Stimulated activated naive CD4-positive, alpha-beta T cell treated with Interleukin-2 at 50 U/mL for 16 hours (primary cell): ENCODE measurements at regions not wholly inside any gene's neighbourhood (a gene's known extent, or its start where the extent isn't known, plus 50 kb on each side); places are given as distances from the start of the nearest gene placed in this dataset.

ENCODE experiments used
- DNase-seq: peaks from one replicate; lab custom pipeline; 2025; lab: John Stamatoyannopoulos, UW

- DNase-seq = no peak
Observed at GRCh38 chr12:93154753-93155480, 222.8 kb upstream of the NUDT4 start.

- DNase-seq = no peak
Observed at GRCh38 chr12:93156086-93156716, 221.5 kb upstream of the NUDT4 start.

GRCh38 chr12:93157279-93157678 is 220.4 kb upstream of the NUDT4 start:
- DNase-seq = no peak

- no peak for DNase-seq
Observed at GRCh38 chr12:93158065-93158843, 219.5 kb upstream of the NUDT4 start.

- no peak for DNase-seq
Observed at GRCh38 chr12:93163260-93164036, 214.3 kb upstream of the NUDT4 start.

- no peak for DNase-seq
Observed at GRCh38 chr12:93164103-93164880, 213.4 kb upstream of the NUDT4 start.

GRCh38 chr12:93165384-93165932 is 212.3 kb upstream of the NUDT4 start:
- no peak for DNase-seq

GRCh38 chr12:93166541-93167307 is 211.0 kb upstream of the NUDT4 start:
- no peak for DNase-seq

- no peak for DNase-seq
Observed at GRCh38 chr12:93167331-93167730, 210.4 kb upstream of the NUDT4 start.

GRCh38 chr12:93167841-93168492 is 209.8 kb upstream of the NUDT4 start:
- peak; percentile 5 for DNase-seq

- no peak for DNase-seq
Observed at GRCh38 chr12:93168751-93169150, 209.0 kb upstream of the NUDT4 start.

- no peak for DNase-seq
Observed at GRCh38 chr12:93169536-93169935, 208.2 kb upstream of the NUDT4 start.

- DNase-seq = no peak
Observed at GRCh38 chr12:93170928-93171327, 206.8 kb upstream of the NUDT4 start.

- no peak for DNase-seq
Observed at GRCh38 chr12:93173178-93173957, 204.4 kb upstream of the NUDT4 start.

GRCh38 chr12:93174048-93174447 is 203.7 kb upstream of the NUDT4 start:
- DNase-seq = no peak

GRCh38 chr12:93174473-93174872 is 203.3 kb upstream of the NUDT4 start:
- no peak for DNase-seq

GRCh38 chr12:93176165-93176564 is 201.6 kb upstream of the NUDT4 start:
- no peak for DNase-seq

GRCh38 chr12:93176610-93177126 is 201.1 kb upstream of the NUDT4 start:
- DNase-seq = no peak
